ENCODE measurements at regions not wholly inside any gene's neighbourhood (a gene's known extent, or its start where the extent isn't known, plus 50 kb on each side); places are given as distances from the start of the nearest gene placed in this dataset.

GRCh38 chr2:147662221-147662620, 182.6 kb upstream of the ACVR2A start:
- Histone ChIP-seq H3K56ac (ENCODE audit: insufficient read length, low read depth, low read length) (no peak overlapping the region), H3K79me2 (ENCODE audit: insufficient read depth, low read length) (no peaks in the 10 kb centered on the region), H3K14ac (ENCODE audit: insufficient read depth, low read length) (no peak overlapping the region), H4K20me1 (ENCODE audit: control insufficient read depth, insufficient read depth, insufficient read length) (no peaks in the 10 kb centered on the region), H4K91ac (ENCODE audit: insufficient read length, low read depth, low read length) (no peak overlapping the region), H2BK120ac (ENCODE audit: low read depth, low read length, poor library complexity, severe bottlenecking) (no peak overlapping the region), H3K23me2 (ENCODE audit: insufficient read length, low read depth, low read length, poor library complexity, severe bottlenecking) (no peaks in the 10 kb centered on the region), H3K4me1 (ENCODE audit: insufficient read depth, low read length) (no peaks in the 10 kb centered on the region), H3K4ac (ENCODE audit: low read depth, low read length) (no peak overlapping the region), H2BK12ac (ENCODE audit: insufficient read length, low read depth, low read length) (no peak overlapping the region), H2AFZ (ENCODE audit: low read length) (no peak overlapping the region), H2AK5ac (ENCODE audit: insufficient read length, low read length) (no peak overlapping the region), H3K18ac (ENCODE audit: insufficient read length, low read depth, low read length) (no peak overlapping the region), H3K9ac (ENCODE audit: extremely low read depth, insufficient read length, low read length) (no peak overlapping the region), H3K23ac (ENCODE audit: insufficient read length, low read depth, low read length) (no peak overlapping the region), H3K27ac (ENCODE audit: insufficient read length, low read depth, low read length) (no peak overlapping the region), H4K5ac (ENCODE audit: insufficient read length, low read depth, low read length) (no peak overlapping the region), H2BK15ac (ENCODE audit: low read depth, low read length) (no peak overlapping the region), H2BK20ac (ENCODE audit: low read depth, low read length, poor library complexity, severe bottlenecking) (no peak overlapping the region), H3K4me2 (ENCODE audit: insufficient read depth, insufficient read length, low read length) (no peak overlapping the region), H2BK5ac (ENCODE audit: insufficient read length, low read length) (no peak overlapping the region), H3K79me1 (ENCODE audit: insufficient read depth, low read depth, low read length, poor library complexity, severe bottlenecking) (no peaks in the 10 kb centered on the region), H3K9me3 (ENCODE audit: control insufficient read depth, low read depth, low read length) (no peaks in the 10 kb centered on the region), H4K8ac (replicated peaks; ENCODE audit: insufficient read length, low read depth, low read length) (no peak overlapping the region), H3K27me3 (ENCODE audit: insufficient read depth, low read length) (no peaks in the 10 kb centered on the region), H3T11ph (ENCODE audit: low read length) (no peak overlapping the region)
- Mint-ChIP-seq H3K4me3 (no peak overlapping the region), H3K4me1 (peaks cover under 1 to 6% of the 10 kb centered on the region in 2 experiments; a peak in 2 of 4 replicates), H3K36me3 (ENCODE audit: insufficient read depth in 1 of 3, low read depth in 3 of 3) (no peaks in the 10 kb centered on the region), H3K9me3 (no peaks in the 10 kb centered on the region), H3K27me3 (ENCODE audit: low read depth) (no peaks in the 10 kb centered on the region), H3K27ac (no peak overlapping the region)
- DNase-seq, result no peak
- TF ChIP-seq CTCF (conservative IDR thresholded peaks at IDR 0.05), result no peak
- no CpG with 5 or more reads among the region's 4 CpGs for WGBS (ENCODE audit: extremely low coverage, insufficient read length, low lambda C conversion rate)
